Duodenal mucosa (tissue), 2 donors: ENCODE measurements at regions not wholly inside any gene's neighbourhood (a gene's known extent, or its start where the extent isn't known, plus 50 kb on each side); places are given as distances from the start of the nearest gene placed in this dataset.

Experiments
- H3K27ac ChIP-seq: one replicate; pipeline ENCODE4 v1.7.0; 2013; ENCODE audit warnings: low read depth, low read length
- H3K27me3 ChIP-seq, 2 donors: one replicate each; pipeline ENCODE4 v1.7.0; 2013; ENCODE audit warnings: low read length in 2 of 2, control low read depth in 1 of 2; ENCODE audit not compliant: insufficient read depth in 2 of 2, control insufficient read depth in 1 of 2
- H3K36me3 ChIP-seq, 2 donors: one replicate each; pipeline ENCODE4 v1.7.0; 2013; ENCODE audit warnings: low read length in 2 of 2, control low read depth in 1 of 2; ENCODE audit not compliant: insufficient read depth in 2 of 2, control insufficient read depth in 1 of 2
- H3K4me1 ChIP-seq, 2 donors: one replicate each; pipeline ENCODE4 v1.7.0; 2013; ENCODE audit warnings: low read length in 2 of 2, control low read depth in 1 of 2; ENCODE audit not compliant: insufficient read depth in 2 of 2, control insufficient read depth in 1 of 2
- H3K4me3 ChIP-seq, 2 donors: one replicate each; pipeline ENCODE4 v1.7.0; 2013; ENCODE audit warnings: low read length in 2 of 2, low read depth in 1 of 2
- H3K9ac ChIP-seq, 2 donors: one replicate each; pipeline ENCODE4 v1.7.0; 2013; ENCODE audit warnings: low read length in 2 of 2, low read depth in 1 of 2
- H3K9me3 ChIP-seq, 2 donors: one replicate each; pipeline ENCODE4 v1.7.0; 2013; ENCODE audit warnings: low read length in 2 of 2, control low read depth in 1 of 2; ENCODE audit not compliant: control insufficient read depth in 1 of 2

- no peaks in the 10 kb centered on the region for H3K36me3 ChIP-seq
- H3K4me3 ChIP-seq = no peak overlapping the region
- peaks cover 0 to 14% of the 10 kb centered on the region in 2 donors for H3K9me3 ChIP-seq
- H3K27me3 ChIP-seq = no peaks in the 10 kb centered on the region
- H3K9ac ChIP-seq = no peak overlapping the region
- H3K4me1 ChIP-seq = no peaks in the 10 kb centered on the region
- H3K27ac ChIP-seq = no peak overlapping the region
These were observed 348.3 kb upstream of the SOX11 start for GRCh38 chr2:5343785-5344335.

- Histone ChIP-seq H3K27ac (no peak overlapping the region), H3K36me3 (no peaks in the 10 kb centered on the region), H3K27me3 (no peaks in the 10 kb centered on the region), H3K4me1 (no peaks in the 10 kb centered on the region), H3K4me3 (no peak overlapping the region), H3K9me3 (peaks cover 0 to 16% of the 10 kb centered on the region in 2 donors), H3K9ac (no peak overlapping the region)
These were observed 339.9 kb upstream of the SOX11 start for GRCh38 chr2:5352286-5352685.

GRCh38 chr2:5353565-5353964 is 338.6 kb upstream of the SOX11 start:
- Histone ChIP-seq H3K9me3 (peaks cover 0 to 12% of the 10 kb centered on the region in 2 donors), H3K4me3 (no peak overlapping the region), H3K9ac (no peak overlapping the region), H3K4me1 (no peaks in the 10 kb centered on the region), H3K27me3 (no peaks in the 10 kb centered on the region), H3K27ac (no peak overlapping the region), H3K36me3 (no peaks in the 10 kb centered on the region)

- H3K4me1 ChIP-seq = no peaks in the 10 kb centered on the region
- no peaks in the 10 kb centered on the region for H3K27me3 ChIP-seq
- H3K9ac ChIP-seq = no peak overlapping the region
These were observed 332.8 kb upstream of the SOX11 start for GRCh38 chr2:5359397-5359796.

GRCh38 chr2:5360081-5360480 is 332.1 kb upstream of the SOX11 start:
- Histone ChIP-seq H3K4me3 (no peak overlapping the region), H3K9ac (no peak overlapping the region), H3K9me3 (peaks cover 0 to 3% of the 10 kb centered on the region in 2 donors), H3K4me1 (no peaks in the 10 kb centered on the region), H3K27me3 (no peaks in the 10 kb centered on the region), H3K27ac (no peak overlapping the region), H3K36me3 (no peaks in the 10 kb centered on the region)

More at GRCh38 chr2:5359397-5359796, 332.8 kb upstream of the SOX11 start:
- Histone ChIP-seq H3K9me3 (peaks cover 0 to 3% of the 10 kb centered on the region in 2 donors), H3K4me3 (no peak overlapping the region), H3K36me3 (no peaks in the 10 kb centered on the region), H3K27ac (no peak overlapping the region)

- no peaks in the 10 kb centered on the region for H3K27me3 ChIP-seq
- no peak overlapping the region for H3K27ac ChIP-seq
- H3K36me3 ChIP-seq = no peaks in the 10 kb centered on the region
- H3K9ac ChIP-seq = no peak overlapping the region
- no peaks in the 10 kb centered on the region for H3K4me1 ChIP-seq
- no peaks in the 10 kb centered on the region for H3K9me3 ChIP-seq
- no peak overlapping the region for H3K4me3 ChIP-seq
These were observed 327.8 kb upstream of the SOX11 start for GRCh38 chr2:5364361-5364760.

GRCh38 chr2:5365871-5366461 is 326.2 kb upstream of the SOX11 start:
- Histone ChIP-seq H3K27ac (no peak overlapping the region), H3K9ac (no peak overlapping the region)

GRCh38 chr2:5367321-5367720 is 324.9 kb upstream of the SOX11 start:
- no peak overlapping the region for H3K9ac ChIP-seq
- no peaks in the 10 kb centered on the region for H3K9me3 ChIP-seq
- H3K36me3 ChIP-seq = no peaks in the 10 kb centered on the region
- H3K4me1 ChIP-seq = no peaks in the 10 kb centered on the region
- no peak overlapping the region for H3K4me3 ChIP-seq
- no peak overlapping the region for H3K27ac ChIP-seq
- H3K27me3 ChIP-seq = no peaks in the 10 kb centered on the region

More at GRCh38 chr2:5365871-5366461, 326.2 kb upstream of the SOX11 start:
- H3K4me1 ChIP-seq = no peaks in the 10 kb centered on the region
- H3K36me3 ChIP-seq = no peaks in the 10 kb centered on the region
- H3K4me3 ChIP-seq = no peak overlapping the region
- H3K27me3 ChIP-seq = no peaks in the 10 kb centered on the region
- H3K9me3 ChIP-seq = no peaks in the 10 kb centered on the region

- H3K9ac ChIP-seq = no peak overlapping the region
These were observed 323.9 kb upstream of the SOX11 start for GRCh38 chr2:5368263-5368662.

GRCh38 chr2:5369510-5369909 is 322.7 kb upstream of the SOX11 start:
- Histone ChIP-seq H3K9ac (no peak overlapping the region), H3K27me3 (no peaks in the 10 kb centered on the region), H3K4me1 (no peaks in the 10 kb centered on the region), H3K27ac (no peak overlapping the region), H3K36me3 (no peaks in the 10 kb centered on the region), H3K4me3 (no peak overlapping the region), H3K9me3 (no peaks in the 10 kb centered on the region)

More at GRCh38 chr2:5368263-5368662, 323.9 kb upstream of the SOX11 start:
- Histone ChIP-seq H3K27me3 (no peaks in the 10 kb centered on the region), H3K27ac (no peak overlapping the region), H3K36me3 (no peaks in the 10 kb centered on the region), H3K9me3 (no peaks in the 10 kb centered on the region), H3K4me1 (no peaks in the 10 kb centered on the region), H3K4me3 (no peak overlapping the region)
